CD8-positive, alpha-beta memory T cell (primary cell): ENCODE measurements at regions not wholly inside any gene's neighbourhood (a gene's known extent, or its start where the extent isn't known, plus 50 kb on each side); places are given as distances from the start of the nearest gene placed in this dataset.

Source experiments
- CTCF ChIA-PET: fragments of 350-600 bp; sonication (Branson Sonifier 250); formaldehyde crosslinking; loops from one replicate; lab custom pipeline; 2021; ENCODE audit warnings: antibody characterized with exemption; lab: Charles Lee
- POLR2A ChIA-PET: fragments of 350-600 bp; sonication (Branson Sonifier 250); formaldehyde crosslinking; loops from one replicate; lab custom pipeline; 2021; ENCODE audit warnings: antibody characterized with exemption; lab: Charles Lee
- DNase-seq, 5 donors: peaks; one replicate each; pipeline versions ENCODE4 v3.0.0 to v3.0.0-alpha.2; 2020 to 2022; ENCODE audit warnings: mixed read lengths in 1 of 5
- H3K27ac ChIP-seq: one replicate; pipeline ENCODE4 v1.7.0; 2013; ENCODE audit warnings: low read depth, mild to moderate bottlenecking, low read length, moderate library complexity
- H3K27me3 ChIP-seq: 2 replicates; pipeline ENCODE4 v1.7.0; 2013; ENCODE audit warnings: low read length, mild to moderate bottlenecking; ENCODE audit not compliant: insufficient read depth, poor library complexity, severe bottlenecking
- H3K36me3 ChIP-seq: 2 replicates; pipeline ENCODE4 v1.7.0; 2013; ENCODE audit warnings: mild to moderate bottlenecking, low read length, moderate library complexity; ENCODE audit not compliant: insufficient read depth
- H3K4me1 ChIP-seq: 2 replicates; pipeline ENCODE4 v1.7.0; 2013; ENCODE audit warnings: mild to moderate bottlenecking, low read length, moderate library complexity; ENCODE audit not compliant: insufficient read depth
- H3K4me3 ChIP-seq: 2 replicates; pipeline ENCODE4 v1.7.0; 2013; ENCODE audit warnings: mild to moderate bottlenecking, low read length
- H3K9me3 ChIP-seq: 2 replicates; pipeline ENCODE4 v1.7.0; 2013; ENCODE audit warnings: mild to moderate bottlenecking, low read length
- H3K27ac Mint-ChIP-seq, 8 donors: one replicate each; pipeline ENCODE4 v1.8.0; 2020 to 2021; ENCODE audit warnings: mixed read lengths in 8 of 8, mild to moderate bottlenecking in 6 of 8, inconsistent platforms in 3 of 8, moderate library complexity in 3 of 8
- H3K27me3 Mint-ChIP-seq, 2 donors: one replicate each; pipeline ENCODE4 v1.8.0; 2020 to 2021; ENCODE audit warnings: mixed read lengths in 2 of 2, mild to moderate bottlenecking in 1 of 2, moderate library complexity in 1 of 2
- H3K36me3 Mint-ChIP-seq, 3 donors: one replicate each; pipeline ENCODE4 v1.8.0; 2020 to 2021; ENCODE audit warnings: mixed read lengths in 3 of 3, inconsistent platforms in 1 of 3, mild to moderate bottlenecking in 1 of 3
- H3K4me1 Mint-ChIP-seq, 3 donors: one replicate each; pipeline ENCODE4 v1.8.0; 2020 to 2021; ENCODE audit warnings: mixed read lengths in 3 of 3, inconsistent platforms in 1 of 3, mild to moderate bottlenecking in 1 of 3
- H3K4me3 Mint-ChIP-seq, 7 donors: one replicate each; pipeline ENCODE4 v1.8.0; 2020 to 2021; ENCODE audit warnings: mixed read lengths in 7 of 7, mild to moderate bottlenecking in 6 of 7, moderate library complexity in 4 of 7, inconsistent platforms in 2 of 7
- H3K9me3 Mint-ChIP-seq, 5 donors: one replicate each; pipeline ENCODE4 v1.8.0; 2020 to 2022; ENCODE audit warnings: mixed read lengths in 5 of 5, mild to moderate bottlenecking in 3 of 5, moderate library complexity in 2 of 5, inconsistent platforms in 1 of 5

GRCh38 chr14:62558451-62558850 is 486.8 kb downstream of the KCNH5 start:
- Mint-ChIP-seq H3K36me3 (no peaks in the 10 kb centered on the region), H3K4me3 (no peak overlapping the region)
- H3K4me1 ChIP-seq: no peaks in the 10 kb centered on the region

GRCh38 chr14:62585247-62585646 is 460.0 kb downstream of the KCNH5 start:
- ChIA-PET CTCF (no interaction called here), POLR2A (no interaction called here)
- no peaks in the 10 kb centered on the region for H3K27me3 Mint-ChIP-seq
- Histone ChIP-seq H3K4me3 (no peak overlapping the region), H3K27ac (no peak overlapping the region), H3K27me3 (no peaks in the 10 kb centered on the region), H3K4me1 (no peaks in the 10 kb centered on the region), H3K9me3 (no peaks in the 10 kb centered on the region), H3K36me3 (no peaks in the 10 kb centered on the region)
- no peaks in the 10 kb centered on the region for H3K36me3 Mint-ChIP-seq
- no peak overlapping the region for H3K27ac Mint-ChIP-seq
- DNase-seq: no peak
- H3K4me3 Mint-ChIP-seq: no peak overlapping the region
- H3K9me3 Mint-ChIP-seq: peaks cover 0 to 26% (median 4%) of the 10 kb centered on the region in 5 donors
- no peaks in the 10 kb centered on the region for H3K4me1 Mint-ChIP-seq

More at GRCh38 chr14:62558451-62558850, 486.8 kb downstream of the KCNH5 start:
- Histone ChIP-seq H3K27me3 (no peaks in the 10 kb centered on the region), H3K36me3 (no peaks in the 10 kb centered on the region), H3K27ac (no peak overlapping the region), H3K9me3 (no peaks in the 10 kb centered on the region), H3K4me3 (no peak overlapping the region)
- Mint-ChIP-seq H3K27me3 (no peaks in the 10 kb centered on the region), H3K9me3 (peaks cover 0 to 15% (median 3%) of the 10 kb centered on the region in 5 donors), H3K4me1 (no peaks in the 10 kb centered on the region), H3K27ac (no peak overlapping the region)
- DNase-seq: no peak
- CTCF ChIA-PET: no interaction called here
- POLR2A ChIA-PET: no interaction called here

DNA sequence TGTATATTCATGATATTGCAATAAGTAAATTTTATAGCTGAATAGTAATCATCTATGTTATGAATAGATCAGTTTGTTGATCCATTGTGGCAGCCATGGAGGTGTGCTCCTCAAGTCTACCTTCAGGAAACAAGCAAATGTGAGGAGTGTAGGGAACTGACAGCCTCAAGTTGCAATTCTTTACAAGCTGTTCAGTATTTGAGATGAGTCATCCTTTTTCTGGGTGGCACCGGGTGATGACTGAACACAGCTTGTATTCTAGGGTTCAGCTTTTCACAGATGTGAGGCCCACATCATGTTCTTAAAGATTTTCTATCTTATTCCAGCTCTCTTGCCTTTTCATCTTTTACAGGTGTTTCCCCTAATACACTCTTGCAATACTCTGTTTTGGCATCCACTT is 452.4 kb downstream of the KCNH5 start:
- H3K4me3 ChIP-seq: no peak overlapping the region
- no peaks in the 10 kb centered on the region for H3K27me3 ChIP-seq
- Mint-ChIP-seq H3K9me3 (peaks cover 0 to 16% (median 7%) of the 10 kb centered on the region in 5 donors), H3K4me3 (no peak overlapping the region), H3K4me1 (no peaks in the 10 kb centered on the region), H3K36me3 (no peaks in the 10 kb centered on the region), H3K27ac (no peak overlapping the region), H3K27me3 (no peaks in the 10 kb centered on the region)
- no peaks in the 10 kb centered on the region for H3K36me3 ChIP-seq
- no peaks in the 10 kb centered on the region for H3K9me3 ChIP-seq
- no peak for DNase-seq
- ChIA-PET POLR2A (no interaction called here), CTCF (no interaction called here)
- no peak overlapping the region for H3K27ac ChIP-seq
- H3K4me1 ChIP-seq: no peaks in the 10 kb centered on the region

DNA sequence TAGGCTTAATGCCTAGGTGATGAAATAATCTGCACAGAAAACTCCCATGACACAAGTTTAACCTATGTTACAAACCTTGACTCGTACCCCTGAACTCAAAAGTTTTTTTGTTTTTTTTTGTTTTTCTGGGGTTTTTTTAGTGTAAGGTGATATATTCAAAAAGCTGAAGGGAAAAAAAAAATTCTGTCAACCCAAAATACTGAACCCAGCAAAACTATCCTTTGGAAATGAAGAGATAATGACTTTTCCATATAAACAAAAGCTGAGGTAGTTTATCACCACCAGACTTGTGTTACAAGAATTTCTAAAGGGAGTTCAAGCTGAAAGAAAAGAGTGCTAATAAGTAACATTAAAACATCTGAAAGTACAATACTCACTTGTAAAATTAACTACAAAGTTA is 448.1 kb downstream of the KCNH5 start:
- H3K4me1 ChIP-seq: no peaks in the 10 kb centered on the region
- Mint-ChIP-seq H3K9me3 (peaks cover 4 to 30% (median 14%) of the 10 kb centered on the region in 5 donors), H3K27me3 (no peaks in the 10 kb centered on the region), H3K4me1 (no peaks in the 10 kb centered on the region), H3K4me3 (no peak overlapping the region), H3K27ac (no peak overlapping the region), H3K36me3 (no peaks in the 10 kb centered on the region)
- ChIA-PET CTCF (no interaction called here), POLR2A (no interaction called here)
- H3K36me3 ChIP-seq: no peaks in the 10 kb centered on the region
- H3K9me3 ChIP-seq: no peaks in the 10 kb centered on the region
- H3K27ac ChIP-seq: no peak overlapping the region
- H3K4me3 ChIP-seq: no peak overlapping the region
- H3K27me3 ChIP-seq: no peaks in the 10 kb centered on the region
- no peak for DNase-seq

- Histone ChIP-seq H3K36me3 (no peaks in the 10 kb centered on the region), H3K4me1 (no peaks in the 10 kb centered on the region), H3K4me3 (no peak overlapping the region), H3K27ac (no peak overlapping the region), H3K27me3 (no peaks in the 10 kb centered on the region), H3K9me3 (no peaks in the 10 kb centered on the region)
- H3K9me3 Mint-ChIP-seq: peaks cover 4 to 30% (median 14%) of the 10 kb centered on the region in 5 donors
- no peaks in the 10 kb centered on the region for H3K4me1 Mint-ChIP-seq
- DNase-seq: no peak
- no peak overlapping the region for H3K4me3 Mint-ChIP-seq
- ChIA-PET POLR2A (no interaction called here), CTCF (no interaction called here)
- H3K27ac Mint-ChIP-seq: no peak overlapping the region
- H3K27me3 Mint-ChIP-seq: no peaks in the 10 kb centered on the region
- no peaks in the 10 kb centered on the region for H3K36me3 Mint-ChIP-seq
Observed at GRCh38 chr14:62599616-62600385, 445.5 kb downstream of the KCNH5 start.

DNA sequence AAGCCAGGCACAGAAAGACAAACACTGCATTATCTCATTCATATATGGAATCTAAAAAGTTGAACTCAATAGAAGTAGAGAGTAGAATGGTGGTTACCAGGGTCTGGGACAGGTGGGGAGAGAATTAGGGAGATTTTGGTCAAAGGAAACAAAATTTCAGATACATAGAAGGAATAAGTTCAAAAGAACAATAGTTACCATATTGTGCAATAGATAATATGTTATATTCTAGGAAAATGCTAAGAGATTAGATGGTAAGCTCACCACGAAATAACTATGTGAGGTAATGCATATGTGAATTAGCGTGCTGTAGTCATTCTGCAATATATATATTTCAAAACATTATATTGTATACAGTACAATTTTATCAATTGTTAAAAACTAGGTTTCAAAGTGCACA is 442.5 kb downstream of the KCNH5 start:
- Histone ChIP-seq H3K4me3 (no peak overlapping the region), H3K4me1 (no peaks in the 10 kb centered on the region), H3K9me3 (no peaks in the 10 kb centered on the region), H3K36me3 (no peaks in the 10 kb centered on the region), H3K27ac (no peak overlapping the region), H3K27me3 (no peaks in the 10 kb centered on the region)
- Mint-ChIP-seq H3K27me3 (no peaks in the 10 kb centered on the region), H3K9me3 (peaks cover 3 to 30% (median 6%) of the 10 kb centered on the region in 5 donors), H3K36me3 (no peaks in the 10 kb centered on the region), H3K4me3 (no peak overlapping the region), H3K4me1 (no peaks in the 10 kb centered on the region), H3K27ac (no peak overlapping the region)
- POLR2A ChIA-PET: no interaction called here
- no peak for DNase-seq
- CTCF ChIA-PET: no interaction called here

DNA sequence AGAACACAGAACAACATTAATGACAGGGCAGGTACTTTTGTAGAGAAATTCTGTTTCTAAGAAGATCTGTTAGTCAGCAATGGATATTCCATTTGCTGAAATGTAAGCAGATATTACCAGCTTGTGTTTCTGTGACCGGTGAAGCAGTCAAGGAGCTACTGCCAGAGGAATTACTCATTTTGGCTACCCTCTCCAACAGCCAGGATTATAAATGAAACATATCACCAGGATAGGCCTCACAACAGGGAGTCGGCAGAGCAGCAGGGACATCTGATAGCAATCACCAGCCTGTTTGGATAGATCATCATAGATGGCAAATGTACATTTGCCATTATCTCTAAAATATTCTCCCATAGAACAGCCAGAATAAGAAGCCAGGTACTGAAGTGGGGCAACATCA is 440.7 kb downstream of the KCNH5 start:
- Mint-ChIP-seq H3K4me1 (no peaks in the 10 kb centered on the region), H3K4me3 (no peak overlapping the region), H3K27me3 (no peaks in the 10 kb centered on the region), H3K9me3 (peaks cover 3 to 21% (median 5%) of the 10 kb centered on the region in 5 donors), H3K36me3 (no peaks in the 10 kb centered on the region), H3K27ac (no peak overlapping the region)
- Histone ChIP-seq H3K27me3 (no peaks in the 10 kb centered on the region), H3K9me3 (no peaks in the 10 kb centered on the region), H3K4me3 (no peak overlapping the region), H3K36me3 (no peaks in the 10 kb centered on the region), H3K27ac (no peak overlapping the region), H3K4me1 (no peaks in the 10 kb centered on the region)
- ChIA-PET POLR2A (no interaction called here), CTCF (no interaction called here)
- no peak for DNase-seq

DNA sequence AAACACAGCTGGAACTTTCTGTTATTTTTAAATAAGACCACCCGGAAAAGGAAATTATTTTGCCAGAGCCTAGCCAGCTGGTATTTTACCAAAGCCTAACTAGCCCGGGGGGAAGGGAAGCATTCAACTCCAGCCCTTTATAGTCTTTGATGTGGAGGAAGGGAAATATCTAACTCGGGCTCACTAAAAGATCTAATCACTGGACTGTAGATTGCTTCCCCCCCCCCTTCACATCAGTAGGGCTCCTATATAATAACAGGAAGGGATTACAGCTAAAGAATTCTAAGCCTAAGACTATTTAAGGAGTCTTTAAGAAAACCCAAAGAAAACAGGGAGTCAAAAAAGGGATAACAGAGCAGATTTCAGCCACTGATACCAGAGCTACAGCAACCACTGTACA is 431.1 kb downstream of the KCNH5 start:
- H3K4me1 ChIP-seq: no peaks in the 10 kb centered on the region
- H3K9me3 ChIP-seq: no peaks in the 10 kb centered on the region
- POLR2A ChIA-PET: no interaction called here
- no peaks in the 10 kb centered on the region for H3K36me3 ChIP-seq
- H3K27ac Mint-ChIP-seq: no peak overlapping the region
- H3K9me3 Mint-ChIP-seq: peaks cover 0 to 8% (median 6%) of the 10 kb centered on the region in 5 donors
- H3K4me1 Mint-ChIP-seq: no peaks in the 10 kb centered on the region
- no peaks in the 10 kb centered on the region for H3K27me3 ChIP-seq
- H3K27me3 Mint-ChIP-seq: no peaks in the 10 kb centered on the region
- H3K27ac ChIP-seq: no peak overlapping the region
- no peaks in the 10 kb centered on the region for H3K36me3 Mint-ChIP-seq
- H3K4me3 ChIP-seq: no peak overlapping the region
- CTCF ChIA-PET: no interaction called here
- DNase-seq: no peak
- no peak overlapping the region for H3K4me3 Mint-ChIP-seq
